ENCODE measurements at regions not wholly inside any gene's neighbourhood (a gene's known extent, or its start where the extent isn't known, plus 50 kb on each side); places are given as distances from the start of the nearest gene placed in this dataset.
"Not testable (repeated sequence)": the region's sequence is repeated elsewhere in the genome, so short reads cannot be mapped to it uniquely, and the experiment has no call there.

DNA sequence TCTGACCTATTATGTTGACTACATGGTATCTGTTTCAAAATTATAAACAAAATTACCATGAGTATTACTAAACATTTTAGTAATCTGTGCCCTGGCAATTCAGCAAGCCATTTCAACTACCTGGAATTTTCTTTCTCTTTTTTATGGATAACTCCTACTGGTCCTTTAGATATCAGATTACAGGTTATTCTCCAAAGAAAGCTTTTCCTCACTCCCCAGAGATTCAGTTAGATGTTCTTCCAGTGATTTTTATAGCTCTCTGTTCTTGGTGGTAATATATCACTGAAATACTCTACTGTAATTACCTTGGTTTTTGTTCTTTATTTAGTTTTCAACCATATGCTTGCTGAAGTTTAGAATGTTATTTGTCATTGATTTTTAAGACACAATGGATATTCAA is 930.2 kb upstream of the FOXG1 start:
- no peak for DNase-seq

DNA sequence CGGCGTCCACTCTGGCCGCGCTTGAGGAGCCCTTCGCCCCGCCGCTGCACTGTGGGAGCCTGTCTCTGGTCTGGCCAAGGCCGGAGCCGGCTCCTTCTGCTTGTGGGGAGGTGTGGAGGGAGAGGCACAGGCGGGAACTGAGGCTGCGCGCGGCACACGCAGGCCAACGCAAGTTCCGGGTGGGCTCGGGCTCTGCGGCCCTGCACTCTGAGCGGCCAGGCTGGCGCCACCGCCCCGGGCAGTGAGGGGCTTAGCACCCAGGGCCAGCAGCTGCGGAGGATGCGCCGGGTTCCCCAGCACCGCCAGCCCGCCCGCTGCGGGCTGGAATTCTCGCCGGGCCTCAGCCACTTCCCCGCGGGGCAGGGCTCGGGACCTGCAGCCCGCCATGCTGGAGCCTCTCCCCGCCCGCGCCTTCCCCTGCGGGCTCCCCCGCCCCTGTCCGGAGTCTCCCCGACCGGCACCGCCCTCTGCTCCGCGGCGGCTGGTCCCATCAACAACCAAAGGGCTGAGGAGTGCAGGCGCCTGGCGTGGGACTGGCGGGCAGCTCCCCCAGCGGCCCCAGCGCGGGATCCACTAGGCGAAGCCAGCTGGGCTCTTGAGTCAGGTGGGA is 921.2 kb upstream of the FOXG1 start:
- no peak for DNase-seq

DNA sequence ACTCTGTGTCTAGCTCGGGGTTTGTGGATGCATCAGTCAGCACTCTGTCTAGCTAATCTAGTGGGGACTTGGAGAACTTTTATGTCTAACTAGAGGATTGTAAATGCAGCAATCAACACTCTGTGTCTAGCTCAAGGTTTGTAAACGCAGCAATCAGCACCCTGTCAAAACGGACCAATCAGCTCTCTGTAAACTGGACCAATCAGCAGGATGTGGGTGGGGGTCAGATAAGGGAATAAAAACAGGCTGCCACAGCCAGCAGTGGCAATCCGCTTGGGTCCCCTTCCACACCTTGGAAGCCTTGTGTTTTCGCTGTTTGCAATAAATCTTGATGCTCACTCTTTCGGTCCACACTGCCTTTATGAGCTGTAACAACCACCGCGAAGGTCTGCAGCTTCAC is 920.7 kb upstream of the FOXG1 start:
- DNase-seq, result no peak

DNA sequence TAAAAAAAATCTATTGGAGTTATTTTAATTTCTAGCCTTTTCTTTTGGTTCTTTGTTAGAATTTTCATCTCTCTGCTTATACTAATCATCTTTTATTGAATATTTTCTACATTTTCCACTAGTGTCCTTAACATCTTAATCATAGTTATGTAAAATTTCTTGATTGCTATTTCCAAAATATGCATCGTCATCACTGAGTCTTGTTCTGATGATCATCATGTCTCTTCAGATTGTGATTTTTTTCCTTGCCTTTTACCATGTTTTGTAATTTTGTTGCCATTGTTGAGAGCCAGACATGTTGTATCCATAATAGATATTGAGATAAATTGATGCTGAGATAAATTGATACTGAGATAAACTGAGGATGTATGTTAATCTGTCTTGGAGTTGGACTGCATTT is 919.1 kb upstream of the FOXG1 start:
- DNase-seq, result not testable (repeated sequence)

DNA sequence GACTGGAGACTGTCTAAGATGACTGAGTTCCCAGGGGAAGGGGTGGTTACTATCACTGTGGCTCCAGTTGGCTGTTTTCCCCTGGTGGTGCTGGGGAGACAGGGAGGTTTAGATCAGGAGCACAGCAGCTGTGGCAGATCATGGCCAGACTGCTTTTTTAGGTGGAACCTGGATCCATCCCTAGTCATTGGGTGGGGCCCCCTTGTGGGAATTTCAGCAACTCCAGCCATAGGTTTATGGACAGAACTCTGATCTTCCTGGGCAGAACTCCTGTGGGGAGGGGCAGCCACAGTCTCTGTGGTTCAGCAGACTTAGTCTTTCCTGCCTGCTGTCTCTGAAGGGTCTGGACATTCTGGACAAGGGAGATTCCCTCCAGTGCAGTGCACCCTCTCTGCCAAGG is 917.4 kb upstream of the FOXG1 start:
- not testable (repeated sequence) for DNase-seq

DNA sequence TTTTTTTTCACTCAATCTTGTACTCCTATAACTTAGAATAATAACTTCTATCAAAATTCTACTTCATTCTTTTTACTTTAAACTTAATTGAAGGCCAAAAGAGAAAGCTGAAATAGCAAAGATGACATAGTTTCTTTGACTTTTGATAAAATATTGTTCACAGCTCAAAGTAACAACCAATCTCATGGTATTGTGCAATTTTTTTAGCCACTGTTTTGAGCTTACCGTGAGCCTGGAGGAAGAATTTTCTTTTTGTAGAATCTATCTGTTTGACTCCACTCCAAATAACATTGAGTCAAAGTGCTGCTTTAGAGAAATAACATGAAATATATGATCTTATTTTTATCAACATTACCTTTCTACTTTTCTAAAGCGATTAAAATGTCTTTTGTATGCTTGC is 903.9 kb upstream of the FOXG1 start:
- no peak for DNase-seq

DNA sequence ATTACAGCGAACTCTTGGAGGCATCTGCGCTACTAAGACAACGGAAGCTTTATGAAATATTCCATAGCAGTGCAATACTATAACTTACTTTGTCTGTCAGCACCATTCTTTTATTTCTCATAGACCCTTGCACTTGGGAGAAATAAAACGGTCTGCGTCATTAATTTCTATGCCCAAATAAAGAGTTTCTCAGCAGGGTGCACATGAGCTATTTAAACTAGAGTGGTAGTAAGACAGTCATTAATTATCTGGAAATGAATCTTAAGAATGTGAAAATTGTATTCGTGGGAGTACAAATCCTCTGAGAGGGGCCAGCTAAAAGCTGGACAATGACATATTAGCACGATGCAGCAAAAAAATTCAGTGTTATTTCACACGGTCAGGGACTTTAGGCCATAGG is 903.4 kb upstream of the FOXG1 start:
- no peak for DNase-seq

DNA sequence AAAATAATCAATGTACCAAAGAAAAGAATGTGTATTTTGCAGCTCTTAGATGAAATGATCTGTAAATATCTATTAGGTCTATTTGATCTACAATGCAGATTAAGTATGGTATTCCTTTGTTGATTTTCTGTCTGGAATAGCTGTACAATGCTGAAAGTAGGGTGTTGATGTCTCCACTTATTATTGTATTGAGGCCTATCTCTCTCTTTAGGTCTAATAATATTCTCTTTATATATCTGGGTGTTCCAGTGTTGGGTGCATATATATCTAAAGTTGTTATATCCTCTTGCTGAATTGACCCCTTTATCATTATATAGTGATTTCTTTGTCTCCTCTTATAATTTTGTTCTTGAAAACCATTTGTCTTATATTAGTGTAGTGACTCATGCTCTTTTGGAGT is 885.5 kb upstream of the FOXG1 start:
- DNase-seq, result no peak

DNA sequence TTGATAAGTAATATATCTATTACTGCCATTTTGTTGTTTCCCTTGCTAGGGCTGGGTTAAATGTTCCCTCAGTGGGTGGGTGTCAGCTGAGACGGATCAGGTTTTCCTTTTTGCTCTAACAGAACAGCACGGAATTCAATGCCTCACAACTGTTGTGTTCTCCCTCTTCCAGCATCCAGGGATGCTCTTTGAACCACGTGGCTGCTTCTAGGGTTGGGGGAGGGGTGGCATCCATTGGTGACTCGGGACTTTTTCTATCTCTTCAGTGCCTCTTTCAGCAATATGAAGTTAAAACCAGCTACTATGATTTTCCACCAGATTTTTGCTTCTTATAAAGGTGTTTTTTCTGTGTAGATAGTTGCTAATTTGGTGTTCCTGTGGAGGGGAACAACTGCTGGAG is 884.9 kb upstream of the FOXG1 start:
- DNase-seq, result no peak

DNA sequence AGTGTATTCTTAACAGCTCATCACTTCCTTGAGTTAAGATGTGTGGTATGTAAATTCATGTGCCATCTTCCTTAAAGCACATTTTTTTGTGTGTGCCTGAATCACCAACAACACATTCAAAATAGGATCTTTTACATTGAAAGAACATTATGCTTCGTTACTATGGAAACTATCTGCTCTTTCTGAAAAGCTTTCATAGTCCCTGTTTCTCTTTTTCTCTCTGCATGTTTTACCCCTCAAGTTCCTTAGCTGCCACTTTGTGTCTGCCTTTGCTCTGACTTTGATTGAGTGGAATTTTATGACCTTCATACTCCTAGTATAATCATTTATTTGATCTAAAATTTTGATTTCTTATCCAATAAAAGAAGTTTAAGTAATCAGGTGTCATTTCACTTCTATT is 880.3 kb upstream of the FOXG1 start:
- no peak for DNase-seq

DNA sequence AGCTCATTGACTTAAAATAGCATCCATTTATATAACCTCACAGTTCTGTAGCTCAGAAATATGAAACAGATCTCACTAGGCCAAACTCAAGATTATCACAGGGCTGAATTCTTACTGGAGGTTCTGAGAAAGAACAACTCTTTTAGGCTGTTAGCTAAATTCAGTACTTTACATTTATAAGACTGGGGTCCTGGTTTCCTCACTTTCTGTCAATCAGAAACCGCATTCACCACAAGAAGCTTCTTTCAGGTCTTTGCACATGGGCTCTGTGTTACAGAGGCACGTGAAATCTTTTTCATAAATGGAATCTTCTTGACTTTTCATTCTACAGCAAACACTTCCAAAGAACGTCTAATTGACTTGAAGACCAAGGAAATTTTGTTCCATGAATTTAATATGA is 876.3 kb upstream of the FOXG1 start:
- no peak for DNase-seq

DNA sequence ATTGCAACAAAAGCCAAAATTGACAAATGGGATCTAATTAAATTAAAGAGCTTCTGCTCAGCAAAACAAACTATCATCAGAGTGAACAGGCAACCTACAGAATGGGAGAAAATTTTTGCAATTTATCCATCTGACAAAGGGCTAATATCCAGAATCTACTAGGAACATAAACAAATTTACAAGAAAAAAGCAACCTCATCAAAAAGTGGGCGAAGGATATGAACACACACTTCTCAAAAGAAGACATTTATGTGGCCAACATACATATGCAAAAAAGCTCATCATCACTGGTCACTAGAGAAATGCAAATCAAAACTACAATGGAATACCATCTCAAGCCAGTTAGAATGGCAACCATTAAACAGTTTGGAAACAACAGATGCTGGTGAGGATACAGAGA is 858.1 kb upstream of the FOXG1 start:
- not testable (repeated sequence) for DNase-seq

DNA sequence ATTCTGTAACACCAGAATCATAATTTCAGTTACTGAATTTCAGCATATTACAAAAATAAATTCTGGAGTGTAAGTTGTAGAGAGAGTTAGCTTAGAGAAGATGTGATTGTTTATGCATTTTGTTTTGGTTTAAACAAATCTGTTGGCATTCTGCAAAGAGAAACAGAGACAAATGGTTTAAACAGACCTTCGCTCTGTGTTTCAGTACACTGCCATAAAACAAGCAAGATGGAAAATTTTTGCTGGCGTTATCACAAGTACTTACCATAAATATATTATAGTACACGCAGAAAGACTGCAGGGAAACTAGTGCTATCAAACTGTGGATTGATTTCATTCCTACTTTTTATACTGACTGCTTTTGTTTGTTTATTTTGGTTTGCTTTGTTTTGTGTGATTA is 850.3 kb upstream of the FOXG1 start:
- DNase-seq, result peak; percentile 5

DNA sequence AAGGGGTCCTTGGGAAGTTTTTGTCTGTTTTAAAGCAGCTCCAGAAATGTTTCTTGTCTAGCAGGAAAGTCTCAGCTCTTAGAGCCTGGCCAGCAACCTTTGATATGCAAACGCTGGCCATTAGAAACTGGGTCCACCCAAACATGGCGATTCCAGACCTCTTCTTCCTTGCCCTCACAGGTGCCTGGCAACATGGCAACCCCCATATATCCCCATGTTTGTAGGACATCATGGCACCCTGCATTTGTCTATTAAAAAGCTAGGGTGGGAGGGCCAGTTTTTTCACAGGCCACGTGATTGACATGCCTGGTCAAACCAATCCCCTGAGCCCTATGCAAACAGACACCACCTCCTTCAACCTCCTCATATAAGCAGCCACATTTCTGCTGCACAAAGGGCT is 848.7 kb upstream of the FOXG1 start:
- DNase-seq, result no peak

DNA sequence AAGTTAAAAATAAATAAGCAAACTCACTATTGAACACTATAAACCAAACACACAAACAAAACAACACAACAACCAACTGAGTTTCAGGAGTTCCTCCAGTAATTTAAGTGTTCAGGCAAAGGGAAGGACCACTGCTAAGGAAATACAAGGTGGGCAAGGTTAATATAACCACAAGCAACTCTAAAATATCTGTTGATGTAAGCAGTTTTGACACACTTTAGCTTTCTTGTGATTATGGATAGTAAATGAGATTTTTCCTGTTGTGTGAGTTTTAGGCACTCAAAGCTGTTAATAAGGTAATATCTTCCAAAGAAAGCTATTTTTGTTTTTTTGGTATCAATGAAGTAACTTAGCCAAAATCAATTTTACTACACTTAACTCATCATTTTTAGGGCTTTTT is 839.1 kb upstream of the FOXG1 start:
- DNase-seq, result no peak

DNA sequence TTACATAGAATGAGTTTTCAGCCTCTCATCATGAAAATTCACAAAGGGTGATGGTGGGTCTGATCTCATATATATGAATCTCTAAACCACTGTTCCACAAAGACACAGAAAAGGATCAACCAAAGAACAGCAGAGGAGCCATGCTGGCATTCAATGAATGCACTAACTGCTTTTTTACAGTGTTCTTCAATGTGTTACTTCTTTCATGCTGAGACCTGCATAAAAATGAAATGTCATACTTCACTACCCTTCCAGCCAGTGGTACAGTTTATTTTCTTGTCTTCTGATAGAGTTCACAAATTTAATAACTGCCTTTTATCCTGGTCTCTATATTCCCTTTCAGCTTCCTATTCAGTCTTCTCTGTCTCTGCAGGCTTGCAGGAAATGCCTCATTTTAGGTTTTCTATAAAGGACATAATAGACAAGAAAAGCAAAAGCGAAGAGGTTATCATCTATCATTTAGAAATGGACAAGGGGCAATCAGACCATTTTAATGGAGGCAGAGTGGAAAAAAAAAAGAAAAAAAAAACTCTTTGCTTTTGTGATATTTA is 836.7 kb upstream of the FOXG1 start:
- DNase-seq, result no peak

DNA sequence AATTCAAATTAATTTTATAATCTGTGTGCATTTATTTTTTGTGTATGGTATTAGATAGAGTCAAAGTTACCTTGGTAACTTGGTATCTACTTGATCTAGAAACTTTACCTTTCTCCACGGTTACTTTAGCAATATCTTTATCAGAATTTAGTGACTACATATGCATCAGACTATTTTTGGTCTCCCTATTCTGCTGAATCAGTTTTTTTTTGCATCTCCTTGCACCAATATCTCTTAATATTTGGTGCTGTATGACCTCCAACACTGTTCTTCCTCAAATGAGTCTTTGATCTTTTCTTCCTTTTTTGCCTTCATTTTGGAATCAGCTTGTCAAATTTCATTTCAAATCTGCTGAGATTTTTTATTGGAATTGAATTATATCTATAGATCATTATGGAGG is 828.2 kb upstream of the FOXG1 start:
- no peak for DNase-seq

DNA sequence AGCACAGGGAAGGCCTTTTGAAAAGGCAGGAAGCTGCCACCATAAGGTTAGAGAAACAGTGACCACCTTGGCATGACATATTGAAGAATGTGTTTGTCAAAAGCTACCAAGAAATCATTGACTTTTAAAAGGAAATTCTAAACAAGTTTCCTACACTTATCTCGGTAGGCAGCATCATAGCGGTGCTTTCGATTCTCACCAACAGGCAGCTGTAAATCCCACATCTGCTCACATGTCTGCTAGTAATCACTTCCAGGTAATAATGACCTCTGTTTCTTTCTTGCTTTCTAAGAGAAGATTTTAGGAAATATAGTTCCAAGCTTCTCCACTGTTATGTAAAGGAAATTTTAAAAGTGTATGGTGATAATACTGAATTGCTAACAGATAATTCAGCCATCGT is 821.1 kb upstream of the FOXG1 start:
- no peak for DNase-seq

DNA sequence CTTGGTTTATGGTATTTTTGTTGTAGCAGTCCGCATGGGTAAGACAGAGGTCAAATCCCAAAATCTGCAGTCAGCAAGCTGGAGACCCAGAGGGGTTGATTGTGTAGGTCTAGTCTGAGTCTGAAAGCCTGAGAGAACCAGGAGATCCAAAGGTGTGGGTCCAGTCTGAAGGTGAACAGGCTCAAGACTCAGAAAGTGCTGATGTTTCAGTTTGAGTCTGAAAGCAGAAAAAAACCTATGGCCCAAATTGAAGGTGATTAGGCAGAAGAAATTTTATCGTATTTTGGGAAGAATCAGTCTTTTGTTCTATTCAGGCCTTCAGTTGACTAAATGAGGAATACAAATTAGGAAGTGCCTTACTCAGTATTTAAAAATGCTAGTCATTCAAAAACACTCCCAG is 807.8 kb upstream of the FOXG1 start:
- DNase-seq, result no peak

DNA sequence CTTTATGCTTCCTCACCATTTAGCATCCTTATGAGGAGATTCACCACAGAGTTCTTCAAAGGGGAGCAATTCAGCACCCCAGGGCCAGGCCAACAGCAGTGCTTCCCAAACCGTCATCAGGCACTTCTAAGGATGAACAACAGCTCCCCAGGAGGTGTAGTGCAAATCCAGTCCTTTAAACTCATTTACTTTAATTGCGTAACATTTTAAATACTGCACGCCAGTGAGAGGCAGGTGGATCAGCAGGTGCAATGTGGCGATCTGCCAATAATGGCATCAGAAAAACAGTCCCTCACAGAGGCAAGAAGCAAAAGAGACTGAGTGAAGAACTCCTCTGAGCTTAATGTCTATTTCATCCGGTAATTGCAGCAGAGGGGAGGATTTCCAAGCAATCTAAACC is 770.9 kb upstream of the FOXG1 start:
- DNase-seq, result no peak

DNA sequence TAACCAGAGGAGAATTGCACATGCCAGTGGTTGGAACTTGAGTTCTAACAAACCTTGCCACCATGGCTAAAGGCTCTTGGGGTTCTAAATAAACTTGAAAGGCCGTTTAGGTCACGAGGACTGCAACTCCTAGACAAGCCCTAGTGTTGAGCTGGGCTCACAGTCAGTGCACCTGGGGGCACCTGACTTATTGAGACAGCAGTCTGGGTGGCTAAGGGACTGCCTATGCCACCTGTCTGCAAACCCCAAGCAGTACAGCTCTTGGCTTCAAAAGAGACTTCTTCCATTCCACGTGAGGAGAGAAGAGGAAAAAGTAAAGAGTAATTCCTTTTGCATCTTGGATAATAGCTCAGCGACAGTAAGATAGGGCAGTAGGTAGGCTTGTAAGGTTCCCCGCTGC is 765.6 kb upstream of the FOXG1 start:
- DNase-seq, result no peak

DNA sequence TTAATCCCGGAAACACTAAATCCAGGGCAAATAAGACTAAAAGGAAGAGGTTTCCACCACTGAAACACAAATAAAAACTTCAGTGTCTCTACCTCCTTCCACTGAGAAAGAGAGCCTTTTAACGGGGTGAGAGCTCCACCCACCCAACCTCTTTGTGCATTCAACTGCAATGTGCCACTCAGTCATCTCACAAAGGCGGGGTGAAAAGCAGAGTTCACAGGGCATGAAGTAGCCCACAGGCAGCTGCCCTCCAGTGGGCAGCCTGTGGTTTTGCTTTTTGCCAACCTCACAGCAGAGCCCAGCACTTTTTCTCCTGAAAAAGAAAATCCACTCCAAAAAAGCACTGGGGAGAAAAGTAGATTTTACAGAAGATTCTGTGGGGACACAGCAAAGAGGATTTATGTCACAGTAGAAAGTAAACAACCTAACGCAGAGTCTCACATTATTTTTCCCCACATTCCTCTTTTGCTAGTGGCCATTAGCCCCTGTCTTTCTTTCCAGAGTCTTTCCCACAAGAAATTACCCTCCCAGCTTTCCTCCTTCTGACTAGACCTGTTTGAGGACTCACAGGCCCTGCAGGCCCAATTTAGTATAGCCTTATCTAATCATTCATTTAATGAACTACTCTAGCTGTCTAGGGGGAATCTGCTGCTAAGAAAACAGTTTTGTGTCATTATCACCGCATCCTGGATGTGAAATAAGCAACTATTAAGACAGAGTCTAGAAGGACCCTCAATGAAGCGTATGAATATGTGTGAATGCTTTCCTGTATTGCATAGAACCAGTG is 753.8 kb upstream of the FOXG1 start:
- DNase-seq, result no peak

DNA sequence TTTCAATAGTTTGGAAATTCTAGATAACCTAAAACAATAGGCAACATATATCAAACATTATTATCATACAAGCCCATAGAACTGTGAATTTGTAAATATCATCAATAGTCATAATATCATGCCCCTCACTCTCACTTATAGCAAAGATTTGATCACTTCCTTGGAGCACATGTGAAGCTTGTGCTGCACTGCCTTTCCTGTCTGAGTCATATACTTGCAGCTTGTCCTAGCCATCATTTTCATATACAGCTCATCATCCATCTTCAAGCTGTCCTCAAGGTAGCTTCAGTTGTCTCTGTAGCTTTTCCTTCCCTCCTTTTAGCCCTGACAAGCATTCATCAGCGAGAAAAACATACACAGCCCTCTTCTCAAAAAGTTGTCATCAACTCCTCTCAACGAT is 746.5 kb upstream of the FOXG1 start:
- no peak for DNase-seq

DNA sequence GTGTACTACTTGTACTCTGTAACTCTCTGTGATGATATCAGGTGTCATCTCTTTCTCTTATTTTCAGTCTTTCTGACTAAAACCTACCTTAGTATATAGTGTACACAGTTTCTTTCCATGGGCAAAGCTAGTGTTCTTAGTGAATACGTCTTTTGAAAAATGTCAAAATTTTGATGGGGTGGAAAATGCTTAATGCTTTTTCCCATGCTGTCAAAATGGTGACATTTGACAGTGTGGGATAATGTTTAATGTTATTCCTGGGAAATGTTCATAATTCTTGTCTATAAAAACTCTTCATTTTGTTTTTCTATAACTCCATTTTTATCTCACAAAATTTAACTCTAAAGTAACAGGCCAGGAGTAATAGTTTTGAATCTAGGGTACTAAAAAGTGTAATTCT is 742.7 kb upstream of the FOXG1 start:
- no peak for DNase-seq

DNA sequence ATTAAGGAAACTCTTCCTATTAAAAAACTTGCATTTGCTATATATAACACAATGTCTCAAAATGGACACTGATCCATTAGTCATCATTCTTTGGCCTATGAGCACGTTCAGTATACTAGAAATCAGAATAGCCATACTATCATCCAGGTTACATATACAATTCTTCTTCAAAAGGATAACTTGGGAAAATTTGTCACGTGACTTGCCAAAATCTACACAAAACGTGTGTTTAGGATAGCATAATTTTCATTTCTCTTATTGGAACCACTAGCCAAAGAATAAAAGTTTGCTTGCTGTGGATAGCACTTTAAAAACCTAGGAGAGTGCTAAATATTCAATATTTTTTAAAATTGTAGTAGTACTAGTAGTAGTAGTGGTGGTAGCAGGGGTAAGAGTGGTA is 714.3 kb upstream of the FOXG1 start:
- no peak for DNase-seq

All from NCI-H1694 treated with DMSO at 0.1 percent for 48 hours (cell line).